ENCODE measurements at regions not wholly inside any gene's neighbourhood (a gene's known extent, or its start where the extent isn't known, plus 50 kb on each side); places are given as distances from the start of the nearest gene placed in this dataset.

DNA sequence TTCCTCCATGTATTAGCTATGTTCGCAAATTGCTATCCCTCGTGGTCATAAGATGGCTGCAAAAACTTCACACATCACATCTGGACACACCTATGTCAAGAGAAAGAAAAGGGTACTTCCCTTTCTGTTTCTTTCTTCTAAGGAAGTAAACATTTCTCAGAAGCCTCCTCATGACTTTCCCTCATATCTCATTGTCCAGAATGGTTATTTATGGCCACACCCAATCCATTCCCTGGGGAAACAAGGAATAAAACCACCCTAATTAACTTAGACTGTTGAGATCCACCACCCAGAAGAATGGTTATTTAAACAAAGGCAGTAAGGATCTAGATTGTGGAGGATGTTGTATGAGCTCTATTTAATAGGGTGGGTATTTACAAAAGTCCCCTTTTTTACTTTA lies 160.8 kb upstream of the LNX1 start:
- TF ChIP-seq, protein P1, sequence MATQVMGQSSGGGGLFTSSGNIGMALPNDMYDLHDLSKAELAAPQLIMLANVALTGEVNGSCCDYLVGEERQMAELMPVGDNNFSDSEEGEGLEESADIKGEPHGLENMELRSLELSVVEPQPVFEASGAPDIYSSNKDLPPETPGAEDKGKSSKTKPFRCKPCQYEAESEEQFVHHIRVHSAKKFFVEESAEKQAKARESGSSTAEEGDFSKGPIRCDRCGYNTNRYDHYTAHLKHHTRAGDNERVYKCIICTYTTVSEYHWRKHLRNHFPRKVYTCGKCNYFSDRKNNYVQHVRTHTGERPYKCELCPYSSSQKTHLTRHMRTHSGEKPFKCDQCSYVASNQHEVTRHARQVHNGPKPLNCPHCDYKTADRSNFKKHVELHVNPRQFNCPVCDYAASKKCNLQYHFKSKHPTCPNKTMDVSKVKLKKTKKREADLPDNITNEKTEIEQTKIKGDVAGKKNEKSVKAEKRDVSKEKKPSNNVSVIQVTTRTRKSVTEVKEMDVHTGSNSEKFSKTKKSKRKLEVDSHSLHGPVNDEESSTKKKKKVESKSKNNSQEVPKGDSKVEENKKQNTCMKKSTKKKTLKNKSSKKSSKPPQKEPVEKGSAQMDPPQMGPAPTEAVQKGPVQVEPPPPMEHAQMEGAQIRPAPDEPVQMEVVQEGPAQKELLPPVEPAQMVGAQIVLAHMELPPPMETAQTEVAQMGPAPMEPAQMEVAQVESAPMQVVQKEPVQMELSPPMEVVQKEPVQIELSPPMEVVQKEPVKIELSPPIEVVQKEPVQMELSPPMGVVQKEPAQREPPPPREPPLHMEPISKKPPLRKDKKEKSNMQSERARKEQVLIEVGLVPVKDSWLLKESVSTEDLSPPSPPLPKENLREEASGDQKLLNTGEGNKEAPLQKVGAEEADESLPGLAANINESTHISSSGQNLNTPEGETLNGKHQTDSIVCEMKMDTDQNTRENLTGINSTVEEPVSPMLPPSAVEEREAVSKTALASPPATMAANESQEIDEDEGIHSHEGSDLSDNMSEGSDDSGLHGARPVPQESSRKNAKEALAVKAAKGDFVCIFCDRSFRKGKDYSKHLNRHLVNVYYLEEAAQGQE (IDR thresholded peaks at IDR 0.05; ENCODE audit: borderline replicate concordance in 1 of 2, low read depth in 1 of 2, low read length in 2 of 2) = no peak
- TF ChIP-seq, protein P2, sequence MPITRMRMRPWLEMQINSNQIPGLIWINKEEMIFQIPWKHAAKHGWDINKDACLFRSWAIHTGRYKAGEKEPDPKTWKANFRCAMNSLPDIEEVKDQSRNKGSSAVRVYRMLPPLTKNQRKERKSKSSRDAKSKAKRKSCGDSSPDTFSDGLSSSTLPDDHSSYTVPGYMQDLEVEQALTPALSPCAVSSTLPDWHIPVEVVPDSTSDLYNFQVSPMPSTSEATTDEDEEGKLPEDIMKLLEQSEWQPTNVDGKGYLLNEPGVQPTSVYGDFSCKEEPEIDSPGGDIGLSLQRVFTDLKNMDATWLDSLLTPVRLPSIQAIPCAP (CRISPR knock-in tag; IDR thresholded peaks at IDR 0.05; ENCODE audit: low read depth) = no peak
- TF ChIP-seq ELF3 (CRISPR knock-in tag; IDR thresholded peaks at IDR 0.05) = no peak
